Activated gamma-delta T cell (primary cell): ENCODE measurements at regions not wholly inside any gene's neighbourhood (a gene's known extent, or its start where the extent isn't known, plus 50 kb on each side); places are given as distances from the start of the nearest gene placed in this dataset.

ENCODE experiments used
- DNase-seq: peaks from one replicate; lab custom pipeline; 2025; lab: John Stamatoyannopoulos, UW

GRCh38 chr14:53549956-53550355, 396.8 kb upstream of the DDHD1 start:
- DNase-seq: no peak

- no peak for DNase-seq
These were observed 394.5 kb upstream of the DDHD1 start for GRCh38 chr14:53547593-53547992.

- no peak for DNase-seq
These were observed 392.1 kb upstream of the DDHD1 start for GRCh38 chr14:53545217-53545616.

GRCh38 chr14:53542732-53543131, 389.6 kb upstream of the DDHD1 start:
- no peak for DNase-seq

GRCh38 chr14:53541411-53541810, 388.3 kb upstream of the DDHD1 start:
- no peak for DNase-seq

GRCh38 chr14:53539489-53540126, 386.5 kb upstream of the DDHD1 start:
- DNase-seq: no peak

GRCh38 chr14:53538316-53538881, 385.3 kb upstream of the DDHD1 start:
- DNase-seq: no peak

GRCh38 chr14:53537422-53538315, 384.5 kb upstream of the DDHD1 start:
- no peak for DNase-seq

GRCh38 chr14:53536446-53536845, 383.3 kb upstream of the DDHD1 start:
- no peak for DNase-seq

- DNase-seq: no peak
These were observed 381.7 kb upstream of the DDHD1 start for GRCh38 chr14:53534841-53535240.

GRCh38 chr14:53533384-53533970, 380.4 kb upstream of the DDHD1 start:
- DNase-seq: no peak

- no peak for DNase-seq
These were observed 379.7 kb upstream of the DDHD1 start for GRCh38 chr14:53532853-53533252.

GRCh38 chr14:53531730-53532129, 378.6 kb upstream of the DDHD1 start:
- DNase-seq: no peak

GRCh38 chr14:53531156-53531555, 378.0 kb upstream of the DDHD1 start:
- no peak for DNase-seq

GRCh38 chr14:53529519-53529918, 376.4 kb upstream of the DDHD1 start:
- DNase-seq: no peak

GRCh38 chr14:53528185-53528671, 375.1 kb upstream of the DDHD1 start:
- no peak for DNase-seq

- DNase-seq: no peak
These were observed 373.1 kb upstream of the DDHD1 start for GRCh38 chr14:53526200-53526599.

- DNase-seq: no peak
These were observed 372.5 kb upstream of the DDHD1 start for GRCh38 chr14:53525608-53526007.

GRCh38 chr14:53524391-53524790, 371.3 kb upstream of the DDHD1 start:
- DNase-seq: no peak

GRCh38 chr14:53523226-53523625, 370.1 kb upstream of the DDHD1 start:
- DNase-seq: no peak

- no peak for DNase-seq
These were observed 367.2 kb upstream of the DDHD1 start for GRCh38 chr14:53520078-53520928.

GRCh38 chr14:53519137-53519536, 366.0 kb upstream of the DDHD1 start:
- no peak for DNase-seq
